ENCODE measurements at regions not wholly inside any gene's neighbourhood (a gene's known extent, or its start where the extent isn't known, plus 50 kb on each side); places are given as distances from the start of the nearest gene placed in this dataset.

GRCh38 chr1:99557546-99558202 lies 88.2 kb upstream of the PALMD start:
- TF ChIP-seq POLR2AphosphoS5 (IDR thresholded peaks at IDR 0.05; ENCODE audit: low read depth, low read length) (no peak), SIN3A (IDR thresholded peaks at IDR 0.05; ENCODE audit: borderline replicate concordance, insufficient read depth, low read length) (no peak), TAF1 (IDR thresholded peaks at IDR 0.05; ENCODE audit: borderline replicate concordance, insufficient read depth, low read length) (no peak), FOXP2 (optimal IDR thresholded peaks at IDR 0.05; ENCODE audit: borderline replicate concordance, extremely low read depth, extremely low read length, insufficient read depth) (no peak)
- TF ChIP-seq, protein P1, sequence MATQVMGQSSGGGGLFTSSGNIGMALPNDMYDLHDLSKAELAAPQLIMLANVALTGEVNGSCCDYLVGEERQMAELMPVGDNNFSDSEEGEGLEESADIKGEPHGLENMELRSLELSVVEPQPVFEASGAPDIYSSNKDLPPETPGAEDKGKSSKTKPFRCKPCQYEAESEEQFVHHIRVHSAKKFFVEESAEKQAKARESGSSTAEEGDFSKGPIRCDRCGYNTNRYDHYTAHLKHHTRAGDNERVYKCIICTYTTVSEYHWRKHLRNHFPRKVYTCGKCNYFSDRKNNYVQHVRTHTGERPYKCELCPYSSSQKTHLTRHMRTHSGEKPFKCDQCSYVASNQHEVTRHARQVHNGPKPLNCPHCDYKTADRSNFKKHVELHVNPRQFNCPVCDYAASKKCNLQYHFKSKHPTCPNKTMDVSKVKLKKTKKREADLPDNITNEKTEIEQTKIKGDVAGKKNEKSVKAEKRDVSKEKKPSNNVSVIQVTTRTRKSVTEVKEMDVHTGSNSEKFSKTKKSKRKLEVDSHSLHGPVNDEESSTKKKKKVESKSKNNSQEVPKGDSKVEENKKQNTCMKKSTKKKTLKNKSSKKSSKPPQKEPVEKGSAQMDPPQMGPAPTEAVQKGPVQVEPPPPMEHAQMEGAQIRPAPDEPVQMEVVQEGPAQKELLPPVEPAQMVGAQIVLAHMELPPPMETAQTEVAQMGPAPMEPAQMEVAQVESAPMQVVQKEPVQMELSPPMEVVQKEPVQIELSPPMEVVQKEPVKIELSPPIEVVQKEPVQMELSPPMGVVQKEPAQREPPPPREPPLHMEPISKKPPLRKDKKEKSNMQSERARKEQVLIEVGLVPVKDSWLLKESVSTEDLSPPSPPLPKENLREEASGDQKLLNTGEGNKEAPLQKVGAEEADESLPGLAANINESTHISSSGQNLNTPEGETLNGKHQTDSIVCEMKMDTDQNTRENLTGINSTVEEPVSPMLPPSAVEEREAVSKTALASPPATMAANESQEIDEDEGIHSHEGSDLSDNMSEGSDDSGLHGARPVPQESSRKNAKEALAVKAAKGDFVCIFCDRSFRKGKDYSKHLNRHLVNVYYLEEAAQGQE (IDR thresholded peaks at IDR 0.05; ENCODE audit: insufficient read depth in 1 of 2, low read depth in 2 of 2, low read length in 2 of 2), result no peak

DNA sequence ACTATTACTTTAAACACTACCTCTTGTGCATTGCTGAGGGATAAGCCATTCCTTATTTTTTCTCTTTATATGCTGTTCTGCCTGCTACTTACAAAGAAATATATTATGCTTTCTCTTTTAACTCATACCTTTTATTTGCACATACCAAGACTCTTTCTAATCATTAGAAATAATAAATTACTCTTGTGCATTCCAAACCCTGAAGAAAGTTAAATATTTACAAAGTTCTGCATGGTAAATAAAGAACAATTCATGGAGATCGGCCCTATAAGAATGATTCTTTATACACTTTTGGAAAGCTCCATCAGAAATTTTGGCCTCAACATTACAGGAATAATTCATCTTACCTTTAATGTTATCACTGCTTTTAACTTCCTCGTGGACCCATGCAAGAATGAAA lies 86.7 kb upstream of the PALMD start:
- TF ChIP-seq FOXP2 (optimal IDR thresholded peaks at IDR 0.05; ENCODE audit: borderline replicate concordance, extremely low read depth, extremely low read length, insufficient read depth) (no peak), SIN3A (IDR thresholded peaks at IDR 0.05; ENCODE audit: borderline replicate concordance, insufficient read depth, low read length) (no peak), POLR2AphosphoS5 (IDR thresholded peaks at IDR 0.05; ENCODE audit: low read depth, low read length) (no peak), TAF1 (IDR thresholded peaks at IDR 0.05; ENCODE audit: borderline replicate concordance, insufficient read depth, low read length) (no peak)
- TF ChIP-seq, protein P1 (IDR thresholded peaks at IDR 0.05; ENCODE audit: insufficient read depth in 1 of 2, low read depth in 2 of 2, low read length in 2 of 2), result no peak

DNA sequence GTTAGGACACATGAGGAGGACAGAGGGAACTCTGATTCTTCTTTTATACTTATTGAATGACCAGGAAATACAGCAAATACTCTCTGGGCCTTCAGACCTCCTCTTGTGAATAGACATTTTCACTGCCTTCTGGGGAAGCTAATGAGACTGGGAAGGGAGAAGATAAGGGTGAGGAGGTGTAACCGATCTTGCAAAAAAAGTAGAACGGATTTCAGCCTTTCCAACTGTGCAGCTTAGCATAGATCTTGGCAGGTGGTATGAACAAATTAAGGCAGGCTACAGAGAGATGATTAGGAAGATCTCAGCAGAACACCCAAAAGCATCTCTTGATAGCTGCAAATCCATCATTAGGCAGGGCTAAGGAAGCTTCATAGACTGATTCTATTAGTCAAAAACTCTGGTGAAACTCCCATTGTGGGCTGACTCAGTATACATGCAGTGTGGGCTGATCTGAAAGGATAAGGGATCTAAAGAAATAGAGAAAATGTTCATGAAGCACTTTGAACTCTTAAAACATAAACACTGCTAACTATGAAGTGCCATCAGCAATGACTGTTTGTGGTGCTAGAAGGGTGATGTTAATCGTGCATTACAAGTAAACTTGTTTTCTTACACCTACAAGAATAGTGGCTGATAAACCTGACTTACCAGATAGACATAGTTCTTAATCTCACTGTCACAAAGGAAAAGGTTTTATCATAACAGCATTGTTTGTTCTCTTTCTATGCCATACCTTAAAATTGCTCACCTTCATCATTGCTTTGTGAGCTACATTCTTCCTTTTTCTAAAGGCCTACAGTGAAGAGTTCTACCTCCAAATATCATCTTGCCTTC lies 85.5 kb upstream of the PALMD start:
- TF ChIP-seq TAF1 (IDR thresholded peaks at IDR 0.05; ENCODE audit: borderline replicate concordance, insufficient read depth, low read length), result no peak
- TF ChIP-seq, protein P1 (IDR thresholded peaks at IDR 0.05; ENCODE audit: insufficient read depth in 1 of 2, low read depth in 2 of 2, low read length in 2 of 2), result no peak
- TF ChIP-seq POLR2AphosphoS5 (IDR thresholded peaks at IDR 0.05; ENCODE audit: low read depth, low read length), result no peak
- TF ChIP-seq FOXP2 (optimal IDR thresholded peaks at IDR 0.05; ENCODE audit: borderline replicate concordance, extremely low read depth, extremely low read length, insufficient read depth), result no peak
- no peak for TF ChIP-seq SIN3A (IDR thresholded peaks at IDR 0.05; ENCODE audit: borderline replicate concordance, insufficient read depth, low read length)

DNA sequence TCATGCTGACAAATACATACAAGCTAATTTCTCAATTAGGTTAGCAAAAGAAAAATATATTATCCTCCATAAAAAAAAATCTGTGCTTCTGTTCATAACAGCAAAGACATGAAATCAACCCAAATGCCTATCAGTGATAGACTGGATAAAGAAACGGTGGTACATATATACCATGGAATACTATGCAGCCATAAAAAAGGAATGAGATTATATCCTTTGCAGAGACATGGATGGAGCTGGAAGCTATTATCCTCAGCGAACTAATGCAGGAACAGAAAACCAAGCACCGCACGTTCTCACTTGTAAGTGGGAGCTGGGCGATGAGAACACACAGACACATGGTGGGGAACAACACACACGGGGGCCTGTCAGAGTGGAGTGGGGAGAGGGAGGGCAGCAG lies 84.0 kb upstream of the PALMD start:
- TF ChIP-seq POLR2AphosphoS5 (IDR thresholded peaks at IDR 0.05; ENCODE audit: low read depth, low read length) (no peak), SIN3A (IDR thresholded peaks at IDR 0.05; ENCODE audit: borderline replicate concordance, insufficient read depth, low read length) (no peak), TAF1 (IDR thresholded peaks at IDR 0.05; ENCODE audit: borderline replicate concordance, insufficient read depth, low read length) (no peak), FOXP2 (optimal IDR thresholded peaks at IDR 0.05; ENCODE audit: borderline replicate concordance, extremely low read depth, extremely low read length, insufficient read depth) (no peak)
- TF ChIP-seq, protein P1 (IDR thresholded peaks at IDR 0.05; ENCODE audit: insufficient read depth in 1 of 2, low read depth in 2 of 2, low read length in 2 of 2), result no peak
